Nephron (organoid): ENCODE measurements at regions not wholly inside any gene's neighbourhood (a gene's known extent, or its start where the extent isn't known, plus 50 kb on each side); places are given as distances from the start of the nearest gene placed in this dataset.
"Not testable (repeated sequence)": the region's sequence is repeated elsewhere in the genome, so short reads cannot be mapped to it uniquely, and the experiment has no call there.

Experiments
- H3K27ac Mint-ChIP-seq, 3 experiments: 2 replicates each; pipeline ENCODE4 v1.8.0; 2020; ENCODE audit warnings: mixed read lengths in 3 of 3, mild to moderate bottlenecking in 2 of 3, moderate library complexity in 1 of 3
- H3K27me3 Mint-ChIP-seq: 2 replicates; pipeline ENCODE4 v1.8.0; 2021; ENCODE audit warnings: low read depth, mild to moderate bottlenecking, moderate library complexity, mixed read lengths
- H3K36me3 Mint-ChIP-seq: 2 replicates; pipeline ENCODE4 v1.8.0; 2020; ENCODE audit warnings: low read depth, mixed read lengths
- H3K4me1 Mint-ChIP-seq: 2 replicates; pipeline ENCODE4 v1.8.0; 2020; ENCODE audit warnings: mixed read lengths
- H3K4me3 Mint-ChIP-seq, 3 experiments: 2 replicates each; pipeline ENCODE4 v1.8.0; 2020; ENCODE audit warnings: mild to moderate bottlenecking in 3 of 3, mixed read lengths in 3 of 3, moderate library complexity in 2 of 3
- H3K9me3 Mint-ChIP-seq: 2 replicates; pipeline ENCODE4 v1.8.0; 2020; ENCODE audit warnings: mixed read lengths
- CTCF ChIP-seq, 3 experiments: fragments of 200-600 bp; sonication (generic); IDR thresholded peaks; one replicate each; pipeline ENCODE4 v1.5.0; 2021; ENCODE audit warnings: antibody characterized with exemption in 3 of 3; ENCODE audit not compliant: unreplicated experiment in 3 of 3

- H3K36me3 Mint-ChIP-seq: peaks cover 3% of the 10 kb centered on the region
- peaks cover 8% of the 10 kb centered on the region for H3K27me3 Mint-ChIP-seq
- peak overlapping the region in 1 of 3 experiments; percentile 59 for H3K4me3 Mint-ChIP-seq
- no peaks in the 10 kb centered on the region for H3K9me3 Mint-ChIP-seq
- TF ChIP-seq CTCF (IDR thresholded peaks at IDR 0.05; ENCODE audit: unreplicated experiment in 3 of 3): no peak
- peak overlapping the region; percentile 88 to 92 (median 92) for H3K27ac Mint-ChIP-seq
- H3K4me1 Mint-ChIP-seq: peaks cover 40% of the 10 kb centered on the region
Observed at GRCh38 chr6:37088897-37089296, 81.1 kb upstream of the PIM1 start.

- Mint-ChIP-seq H3K9me3 (no peaks in the 10 kb centered on the region), H3K27me3 (peaks cover 8% of the 10 kb centered on the region), H3K4me3 (no peak overlapping the region), H3K36me3 (peaks cover 3% of the 10 kb centered on the region), H3K27ac (peak overlapping the region; percentile 54 to 92 (median 88)), H3K4me1 (peaks cover 38% of the 10 kb centered on the region)
- TF ChIP-seq CTCF (IDR thresholded peaks at IDR 0.05; ENCODE audit: unreplicated experiment in 3 of 3): no peak
Observed at GRCh38 chr6:37089783-37090182, 80.2 kb upstream of the PIM1 start.

DNA sequence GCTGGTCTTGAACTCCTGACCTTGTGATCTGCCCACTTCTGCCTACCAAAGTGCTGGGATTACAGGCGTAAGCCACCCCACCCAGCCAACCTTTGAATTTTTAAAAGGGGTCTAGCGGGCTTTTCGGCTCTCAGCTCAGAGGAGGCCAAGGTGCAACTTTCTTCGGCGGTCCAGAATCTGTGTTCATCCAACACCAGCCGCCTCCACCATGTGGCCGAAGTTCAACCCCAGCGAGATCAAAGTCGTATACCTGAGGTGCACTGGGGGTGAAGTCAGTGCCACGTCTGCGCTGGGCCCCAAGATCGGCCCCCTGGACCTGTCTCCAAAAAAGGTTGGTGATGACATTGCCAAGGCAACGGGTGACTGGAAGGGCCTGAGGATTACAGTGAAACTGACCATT lies 78.8 kb upstream of the PIM1 start:
- not testable (repeated sequence) for H3K4me3 Mint-ChIP-seq, H3K27me3 Mint-ChIP-seq, H3K9me3 Mint-ChIP-seq

GRCh38 chr6:37091586-37091985 lies 78.4 kb upstream of the PIM1 start:
- Mint-ChIP-seq H3K4me1 (peaks cover 41% of the 10 kb centered on the region), H3K27ac (peak overlapping the region in 1 of 3 experiments; percentile 28)
- H3K27me3 Mint-ChIP-seq, H3K36me3 Mint-ChIP-seq, H3K4me3 Mint-ChIP-seq, H3K9me3 Mint-ChIP-seq: not testable (repeated sequence)

More for the DNA sequence above, 78.8 kb upstream of the PIM1 start:
- Mint-ChIP-seq H3K4me1 (peaks cover 40% of the 10 kb centered on the region), H3K27ac (peak overlapping the region in 1 of 3 experiments; percentile 28)
- not testable (repeated sequence) for H3K36me3 Mint-ChIP-seq

DNA sequence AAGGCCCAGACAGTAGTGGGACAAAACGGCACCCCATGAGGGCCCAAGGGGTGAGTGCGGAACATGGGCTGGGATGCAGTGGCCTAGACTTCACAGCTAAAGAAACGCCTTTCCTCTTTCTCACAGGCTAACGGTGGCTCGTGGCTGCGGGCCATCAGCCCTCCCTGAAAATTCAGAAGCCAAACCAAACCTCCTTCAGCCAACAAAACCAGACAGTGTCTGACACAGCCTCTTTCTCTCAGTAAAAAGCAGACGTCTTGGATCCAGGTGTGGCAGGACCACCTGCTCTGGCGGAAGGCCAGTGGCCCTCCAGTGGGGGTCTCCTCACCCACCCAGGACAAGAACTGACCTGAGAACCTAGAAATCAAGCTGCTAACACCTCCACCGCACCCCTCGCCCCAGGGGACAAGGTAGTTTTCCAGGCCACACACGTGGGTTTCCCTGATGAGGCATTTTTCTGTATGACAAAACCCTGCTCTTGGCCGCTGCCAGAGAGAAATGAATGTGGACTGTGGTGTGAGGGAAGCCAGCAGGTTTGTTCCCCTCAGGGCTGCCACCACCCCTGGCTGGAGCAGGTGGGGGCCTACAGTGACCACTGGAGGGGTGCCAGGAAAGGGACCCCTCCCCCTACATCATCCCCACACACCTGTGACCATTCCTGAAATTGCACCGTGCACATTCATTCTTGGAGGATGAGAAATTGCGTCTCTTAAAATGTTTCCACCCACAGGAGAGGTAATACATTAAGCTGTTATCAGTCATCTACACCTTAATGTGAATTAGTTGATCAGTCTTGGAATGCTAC lies 76.8 kb upstream of the PIM1 start:
- H3K9me3 Mint-ChIP-seq: no peaks in the 10 kb centered on the region
- peaks cover 35% of the 10 kb centered on the region for H3K4me1 Mint-ChIP-seq
- H3K27ac Mint-ChIP-seq: peak overlapping the region; percentile 39 to 55 (median 52)
- no peak overlapping the region for H3K4me3 Mint-ChIP-seq
- H3K27me3 Mint-ChIP-seq: peaks cover 7% of the 10 kb centered on the region
- TF ChIP-seq CTCF (IDR thresholded peaks at IDR 0.05; ENCODE audit: unreplicated experiment in 3 of 3): no peak
- no peaks in the 10 kb centered on the region for H3K36me3 Mint-ChIP-seq

- Mint-ChIP-seq H3K36me3 (no peaks in the 10 kb centered on the region), H3K27ac (peak overlapping the region; percentile 39 to 55 (median 52)), H3K4me3 (no peak overlapping the region), H3K4me1 (peaks cover 33% of the 10 kb centered on the region), H3K9me3 (no peaks in the 10 kb centered on the region), H3K27me3 (peaks cover 7% of the 10 kb centered on the region)
- TF ChIP-seq CTCF (IDR thresholded peaks at IDR 0.05; ENCODE audit: unreplicated experiment in 3 of 3): no peak
Observed at GRCh38 chr6:37093728-37094069, 76.3 kb upstream of the PIM1 start.

GRCh38 chr6:37095997-37096396 lies 74.0 kb upstream of the PIM1 start:
- peak overlapping the region; percentile 18 to 42 (median 37) for H3K27ac Mint-ChIP-seq
- H3K4me3 Mint-ChIP-seq: no peak overlapping the region
- peaks cover 28% of the 10 kb centered on the region for H3K4me1 Mint-ChIP-seq
- peaks cover 12% of the 10 kb centered on the region for H3K27me3 Mint-ChIP-seq
- no peaks in the 10 kb centered on the region for H3K9me3 Mint-ChIP-seq
- TF ChIP-seq CTCF (IDR thresholded peaks at IDR 0.05; ENCODE audit: unreplicated experiment in 3 of 3): no peak
- H3K36me3 Mint-ChIP-seq: no peaks in the 10 kb centered on the region
